Loucy (cell line): ENCODE measurements at regions not wholly inside any gene's neighbourhood (a gene's known extent, or its start where the extent isn't known, plus 50 kb on each side); places are given as distances from the start of the nearest gene placed in this dataset.

Experiments
- H2AFZ ChIP-seq: fragments of 200-600 bp; sonication (generic); 2 replicates; pipeline ENCODE4 v1.6.0; 2016; ENCODE audit warnings: antibody characterized with exemption, mild to moderate bottlenecking, low read length, moderate library complexity
- H3F3A ChIP-seq: fragments of 200-600 bp; 2 replicates; pipeline ENCODE4 v1.6.0; 2016; ENCODE audit warnings: antibody characterized with exemption, low read depth, mild to moderate bottlenecking
- H3K27me3 ChIP-seq: fragments of 200-600 bp; sonication (generic); 2 replicates; pipeline ENCODE4 v1.6.1; 2014; ENCODE audit warnings: low read length, mild to moderate bottlenecking; ENCODE audit not compliant: insufficient read depth, poor library complexity, severe bottlenecking
- H3K36me3 ChIP-seq: fragments of 200-600 bp; sonication (generic); 2 replicates; pipeline ENCODE4 v1.6.1; 2016; ENCODE audit warnings: low read length; ENCODE audit not compliant: insufficient read depth
- H3K4me1 ChIP-seq: fragments of 200-600 bp; sonication (generic); 2 replicates; pipeline ENCODE4 v1.5.1; 2014; ENCODE audit warnings: low read length, mild to moderate bottlenecking; ENCODE audit not compliant: insufficient read depth, poor library complexity, severe bottlenecking
- H3K4me2 ChIP-seq: fragments of 200-600 bp; sonication (generic); 2 replicates; pipeline ENCODE4 v1.6.0; 2014; ENCODE audit warnings: antibody characterized with exemption, low read length, low read depth, mild to moderate bottlenecking; ENCODE audit not compliant: poor library complexity, severe bottlenecking
- H3K4me3 ChIP-seq: fragments of 200-600 bp; sonication (generic); 2 replicates; pipeline ENCODE4 v1.5.1; 2014; ENCODE audit warnings: low read length, mild to moderate bottlenecking, mixed read lengths; ENCODE audit not compliant: poor library complexity, severe bottlenecking
- H3K79me2 ChIP-seq: fragments of 200-600 bp; sonication (generic); 2 replicates; pipeline ENCODE4 v1.6.1; 2014; ENCODE audit warnings: low read length; ENCODE audit not compliant: insufficient read depth
- H3K9ac ChIP-seq: fragments of 200-600 bp; sonication (generic); 2 replicates; pipeline ENCODE4 v1.6.0; 2014; ENCODE audit warnings: mild to moderate bottlenecking, low read depth, low read length, moderate library complexity; ENCODE audit not compliant: poor library complexity, severe bottlenecking
- H3K9me2 ChIP-seq: fragments of 200-600 bp; sonication (generic); replicated peaks from 2 replicates; pipeline ENCODE4 v1.6.1; 2016; ENCODE audit warnings: low read depth, low read length, mixed read lengths
- H3K9me3 ChIP-seq: fragments of 200-600 bp; sonication (generic); 2 replicates; pipeline ENCODE4 v1.6.1; 2014; ENCODE audit warnings: mild to moderate bottlenecking, antibody characterized with exemption, low read length, low read depth; ENCODE audit not compliant: insufficient read depth
- H4K20me1 ChIP-seq: fragments of 200-600 bp; sonication (generic); 2 replicates; pipeline ENCODE4 v1.6.0; 2014; ENCODE audit warnings: antibody characterized with exemption, low read length, mild to moderate bottlenecking; ENCODE audit not compliant: insufficient read depth, poor library complexity, severe bottlenecking
- EZH2phosphoT487 ChIP-seq: fragments of 200-600 bp; IDR thresholded peaks from 2 replicates; pipeline ENCODE4 v1.6.1; 2018; ENCODE audit warnings: antibody characterized with exemption, mild to moderate bottlenecking, moderate library complexity, borderline replicate concordance
- TF ChIP-seq, protein P1 (sequence below): fragments of 200-600 bp; sonication (generic); conservative IDR thresholded peaks from 2 replicates; pipeline ENCODE4 v1.5.1; 2014; ENCODE audit warnings: mild to moderate bottlenecking, antibody characterized with exemption, low read length

DNA sequence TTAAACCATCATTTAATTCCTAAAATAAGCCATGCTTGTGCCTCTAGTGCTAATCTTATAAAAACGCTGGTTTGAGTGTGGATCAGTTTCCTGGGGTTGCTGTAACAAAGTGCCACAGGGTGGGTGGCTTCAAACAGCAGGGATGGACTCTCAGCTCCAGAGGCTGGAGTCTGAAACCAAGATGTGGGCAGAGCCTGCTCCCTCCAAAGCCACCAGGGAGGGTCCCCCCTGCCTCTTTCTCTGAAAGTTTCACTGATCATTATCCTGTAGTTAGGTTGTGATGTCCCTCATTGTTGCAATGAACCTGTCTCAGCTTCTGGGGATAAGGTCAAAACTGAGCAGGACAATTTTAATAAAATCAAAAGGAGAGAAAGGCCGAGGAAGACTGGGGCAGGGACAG is 251.9 kb upstream of the TCERG1L start:
- Histone ChIP-seq H3K4me2 (no peak overlapping the region), H3K79me2 (no peaks in the 10 kb centered on the region), H2AFZ (no peak overlapping the region), H3K27me3 (no peaks in the 10 kb centered on the region), H3K9me2 (no peaks in the 10 kb centered on the region), H3K4me1 (no peaks in the 10 kb centered on the region), H3K9me3 (peaks cover 12% of the 10 kb centered on the region; the same call in 1 of the 2 replicates), H3K4me3 (no peak overlapping the region), H3F3A (no peaks in the 10 kb centered on the region), H3K9ac (no peak overlapping the region), H4K20me1 (no peaks in the 10 kb centered on the region), H3K36me3 (no peaks in the 10 kb centered on the region)
- no peak for TF ChIP-seq EZH2phosphoT487
- TF ChIP-seq, protein P1, sequence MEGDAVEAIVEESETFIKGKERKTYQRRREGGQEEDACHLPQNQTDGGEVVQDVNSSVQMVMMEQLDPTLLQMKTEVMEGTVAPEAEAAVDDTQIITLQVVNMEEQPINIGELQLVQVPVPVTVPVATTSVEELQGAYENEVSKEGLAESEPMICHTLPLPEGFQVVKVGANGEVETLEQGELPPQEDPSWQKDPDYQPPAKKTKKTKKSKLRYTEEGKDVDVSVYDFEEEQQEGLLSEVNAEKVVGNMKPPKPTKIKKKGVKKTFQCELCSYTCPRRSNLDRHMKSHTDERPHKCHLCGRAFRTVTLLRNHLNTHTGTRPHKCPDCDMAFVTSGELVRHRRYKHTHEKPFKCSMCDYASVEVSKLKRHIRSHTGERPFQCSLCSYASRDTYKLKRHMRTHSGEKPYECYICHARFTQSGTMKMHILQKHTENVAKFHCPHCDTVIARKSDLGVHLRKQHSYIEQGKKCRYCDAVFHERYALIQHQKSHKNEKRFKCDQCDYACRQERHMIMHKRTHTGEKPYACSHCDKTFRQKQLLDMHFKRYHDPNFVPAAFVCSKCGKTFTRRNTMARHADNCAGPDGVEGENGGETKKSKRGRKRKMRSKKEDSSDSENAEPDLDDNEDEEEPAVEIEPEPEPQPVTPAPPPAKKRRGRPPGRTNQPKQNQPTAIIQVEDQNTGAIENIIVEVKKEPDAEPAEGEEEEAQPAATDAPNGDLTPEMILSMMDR, result no peak

DNA sequence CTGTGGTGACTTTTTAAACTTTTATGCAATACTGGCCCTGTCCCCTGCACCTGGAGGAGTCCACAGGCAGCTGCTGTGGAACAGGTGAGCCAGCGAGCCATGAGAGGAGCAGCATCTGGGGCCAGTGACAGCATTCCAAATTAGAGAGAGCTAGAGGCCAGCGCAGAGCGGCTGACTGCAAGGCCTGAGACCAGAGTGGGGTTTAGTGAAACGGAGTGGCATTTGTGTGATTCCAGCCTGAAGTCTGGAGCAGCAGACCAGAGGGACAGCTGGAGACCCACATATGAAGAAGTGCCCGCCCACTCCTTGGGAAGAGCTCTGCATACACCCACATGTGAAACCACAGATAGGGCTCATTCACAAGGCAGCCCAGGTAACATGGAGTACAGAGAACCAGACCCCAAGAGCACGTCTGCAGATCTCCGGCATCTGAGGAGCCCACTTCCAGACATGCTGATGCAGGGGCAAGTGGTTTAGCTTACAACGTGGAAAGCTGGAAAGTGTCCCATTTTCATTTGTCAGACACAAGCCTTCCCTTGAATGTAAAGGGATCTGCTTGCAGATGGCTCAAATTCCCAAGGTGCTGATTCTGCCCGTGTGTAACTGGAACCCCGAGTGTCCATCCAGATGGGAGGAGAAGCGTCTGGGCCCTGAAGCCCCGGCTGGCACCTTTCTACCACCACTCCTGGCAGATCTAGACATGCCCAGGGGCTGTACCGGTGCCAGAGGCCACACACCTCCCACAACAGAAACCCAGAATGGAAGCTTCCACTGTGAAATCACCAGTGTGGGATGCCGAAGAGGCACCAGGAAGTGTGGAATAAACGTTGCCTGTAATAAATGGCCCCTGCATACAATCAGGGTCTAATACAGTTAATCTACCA is 256.0 kb upstream of the TCERG1L start:
- no peaks in the 10 kb centered on the region for H3F3A ChIP-seq
- no peaks in the 10 kb centered on the region for H3K4me1 ChIP-seq
- H3K9me2 ChIP-seq, result no peaks in the 10 kb centered on the region
- TF ChIP-seq EZH2phosphoT487, result no peak
- TF ChIP-seq, protein P1, result no peak
- peaks cover 19% of the 10 kb centered on the region; the same call in 1 of the 2 replicates for H3K9me3 ChIP-seq
- no peaks in the 10 kb centered on the region for H4K20me1 ChIP-seq
- no peak overlapping the region for H3K9ac ChIP-seq
- no peak overlapping the region for H2AFZ ChIP-seq
- H3K27me3 ChIP-seq, result no peaks in the 10 kb centered on the region
- no peaks in the 10 kb centered on the region for H3K79me2 ChIP-seq
- H3K36me3 ChIP-seq, result no peaks in the 10 kb centered on the region
- H3K4me2 ChIP-seq, result no peak overlapping the region
- no peak overlapping the region for H3K4me3 ChIP-seq

DNA sequence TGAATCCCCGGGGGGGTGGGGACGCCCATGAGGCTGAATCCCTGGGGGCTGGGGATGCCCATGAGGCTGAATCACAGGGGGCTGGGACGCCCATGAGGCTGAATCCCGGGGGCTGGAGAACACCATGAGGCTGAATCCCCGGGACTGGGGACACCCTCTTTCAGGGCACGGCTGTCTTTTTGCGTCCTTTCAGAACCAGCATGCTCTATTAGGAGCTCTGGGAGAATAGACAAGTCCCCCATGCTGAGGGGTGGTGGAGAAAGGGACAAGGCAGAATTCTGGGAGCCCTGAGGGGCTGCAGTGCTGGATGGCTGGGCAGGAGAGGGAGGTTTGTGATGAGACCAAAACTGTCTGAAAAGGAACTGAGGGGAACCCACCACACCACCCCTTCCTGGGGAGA is 257.3 kb upstream of the TCERG1L start:
- H3K4me1 ChIP-seq, result no peaks in the 10 kb centered on the region
- H2AFZ ChIP-seq, result no peak overlapping the region
- H3K27me3 ChIP-seq, result no peaks in the 10 kb centered on the region
- no peak overlapping the region for H3K4me3 ChIP-seq
- no peaks in the 10 kb centered on the region for H3K36me3 ChIP-seq
- H3K9me2 ChIP-seq, result no peaks in the 10 kb centered on the region
- H3K9ac ChIP-seq, result no peak overlapping the region
- no peaks in the 10 kb centered on the region for H3K79me2 ChIP-seq
- no peak for TF ChIP-seq EZH2phosphoT487
- TF ChIP-seq, protein P1, result no peak
- H3K9me3 ChIP-seq, result peaks cover 18% of the 10 kb centered on the region; the same call in 1 of the 2 replicates
- no peaks in the 10 kb centered on the region for H3F3A ChIP-seq
- H3K4me2 ChIP-seq, result no peak overlapping the region
- no peaks in the 10 kb centered on the region for H4K20me1 ChIP-seq
